ENCODE measurements at regions not wholly inside any gene's neighbourhood (a gene's known extent, or its start where the extent isn't known, plus 50 kb on each side); places are given as distances from the start of the nearest gene placed in this dataset.

DNA sequence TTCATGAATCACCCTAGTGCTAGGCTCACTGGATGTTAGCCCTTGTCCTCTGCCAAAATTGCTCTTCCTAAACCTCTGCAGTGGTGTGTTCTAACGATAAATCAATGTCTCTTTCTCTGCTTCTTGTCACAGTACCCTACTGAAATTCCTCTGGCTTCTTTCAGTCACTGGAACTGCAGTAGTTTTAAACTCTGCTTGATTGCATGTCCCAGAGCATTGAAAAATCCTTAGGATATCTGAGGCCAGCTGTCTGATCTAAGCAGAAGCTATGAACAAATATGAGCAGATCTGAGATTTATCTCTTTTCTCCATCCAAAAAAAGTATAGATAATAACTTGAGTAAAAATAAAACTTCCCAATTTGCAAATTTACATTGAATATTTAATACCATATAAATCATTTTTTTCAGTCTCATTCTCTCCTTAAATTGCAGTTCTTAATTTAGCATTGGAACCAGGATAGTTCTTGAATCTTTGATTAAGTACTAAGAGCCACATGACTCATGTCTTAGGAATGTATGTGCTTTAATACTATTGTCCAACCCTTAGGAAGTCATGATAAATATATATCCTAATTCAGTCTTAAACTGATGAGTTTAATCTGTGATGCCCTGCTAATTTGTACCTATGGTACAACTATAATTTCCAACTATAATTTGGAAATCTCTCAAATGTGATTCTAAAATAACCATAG lies 169.7 kb downstream of the PDHA2 start:
- TF ChIP-seq, protein P1, sequence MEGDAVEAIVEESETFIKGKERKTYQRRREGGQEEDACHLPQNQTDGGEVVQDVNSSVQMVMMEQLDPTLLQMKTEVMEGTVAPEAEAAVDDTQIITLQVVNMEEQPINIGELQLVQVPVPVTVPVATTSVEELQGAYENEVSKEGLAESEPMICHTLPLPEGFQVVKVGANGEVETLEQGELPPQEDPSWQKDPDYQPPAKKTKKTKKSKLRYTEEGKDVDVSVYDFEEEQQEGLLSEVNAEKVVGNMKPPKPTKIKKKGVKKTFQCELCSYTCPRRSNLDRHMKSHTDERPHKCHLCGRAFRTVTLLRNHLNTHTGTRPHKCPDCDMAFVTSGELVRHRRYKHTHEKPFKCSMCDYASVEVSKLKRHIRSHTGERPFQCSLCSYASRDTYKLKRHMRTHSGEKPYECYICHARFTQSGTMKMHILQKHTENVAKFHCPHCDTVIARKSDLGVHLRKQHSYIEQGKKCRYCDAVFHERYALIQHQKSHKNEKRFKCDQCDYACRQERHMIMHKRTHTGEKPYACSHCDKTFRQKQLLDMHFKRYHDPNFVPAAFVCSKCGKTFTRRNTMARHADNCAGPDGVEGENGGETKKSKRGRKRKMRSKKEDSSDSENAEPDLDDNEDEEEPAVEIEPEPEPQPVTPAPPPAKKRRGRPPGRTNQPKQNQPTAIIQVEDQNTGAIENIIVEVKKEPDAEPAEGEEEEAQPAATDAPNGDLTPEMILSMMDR (conservative IDR thresholded peaks at IDR 0.05; ENCODE audit: low read depth): no peak
- peak; percentile 34 for DNase-seq (ENCODE audit: low spot score)
- CTCF ChIA-PET: interaction anchor here (0.6 kb wide), 1 partner anchor 344 kb away, joined by 3 read pairs; no protein-coding TSS in a partner anchor

DNA sequence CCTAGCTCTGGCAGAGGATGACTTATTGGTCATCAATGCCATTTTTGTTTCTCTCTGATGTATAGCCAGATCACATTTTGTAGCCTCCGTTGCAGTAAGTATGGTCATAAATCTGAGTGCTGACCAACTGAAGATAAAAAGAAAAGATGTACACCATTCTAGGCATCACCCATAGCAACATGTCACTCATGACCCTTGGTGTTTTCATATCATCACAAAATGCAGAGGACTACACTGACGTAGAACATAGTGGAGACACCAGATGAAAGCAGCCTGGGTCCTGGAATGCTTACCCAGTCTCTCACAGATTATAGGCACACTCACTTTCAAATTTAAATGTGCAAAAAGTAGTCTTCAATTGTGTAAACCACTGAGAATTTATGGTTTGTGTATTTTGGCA lies 172.8 kb downstream of the PDHA2 start:
- POLR2A ChIA-PET (ENCODE audit: low non-redundant PET): no interaction called here
- no peak overlapping the region for H3K27ac ChIP-seq
- no peak for DNase-seq (ENCODE audit: low spot score)
- TF ChIP-seq, protein P1 (conservative IDR thresholded peaks at IDR 0.05; ENCODE audit: low read depth): no peak
- CTCF ChIA-PET: interaction anchor here (0.6 kb wide), 1 partner anchor 1302 kb away, joined by 3 read pairs; no protein-coding TSS in a partner anchor

More for the DNA sequence above, 169.7 kb downstream of the PDHA2 start:
- H3K27ac ChIP-seq: no peak overlapping the region
- POLR2A ChIA-PET (ENCODE audit: low non-redundant PET): no interaction called here

DNA sequence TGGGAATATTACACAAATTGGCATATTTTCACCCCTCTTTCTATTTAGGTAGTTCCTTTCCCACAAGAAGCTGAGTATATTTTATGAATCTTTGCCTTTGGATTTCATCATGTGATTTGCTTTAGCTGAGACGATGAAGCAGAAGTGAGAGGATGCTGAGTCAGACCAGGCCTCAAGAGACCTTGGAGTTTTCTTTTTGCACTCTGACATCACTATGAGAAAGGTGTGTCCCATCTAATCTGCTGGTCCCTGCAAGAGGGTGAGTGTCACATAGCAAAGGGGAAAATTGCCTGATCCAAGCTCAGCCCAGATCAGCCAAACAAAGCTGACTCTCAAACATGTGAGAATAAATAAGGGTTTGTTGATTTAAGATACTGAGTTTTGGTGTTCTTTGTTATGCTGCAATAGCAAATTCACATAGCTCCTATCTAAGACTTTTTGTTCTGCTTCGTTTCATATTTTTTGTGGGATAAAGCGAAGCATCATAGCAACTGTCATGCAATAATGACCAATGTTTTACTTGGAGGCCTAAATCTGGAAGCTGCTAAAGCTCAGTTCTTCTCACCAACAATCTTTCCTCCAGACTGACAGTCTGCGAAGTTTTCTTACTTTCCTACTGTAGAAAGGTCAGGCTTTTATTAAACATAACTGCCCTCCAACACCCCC lies 176.9 kb downstream of the PDHA2 start:
- DNase-seq (ENCODE audit: low spot score): peak; percentile 36
- CTCF ChIA-PET: no interaction called here
- POLR2A ChIA-PET (ENCODE audit: low non-redundant PET): no interaction called here
- H3K27ac ChIP-seq: no peak overlapping the region
- TF ChIP-seq, protein P1 (conservative IDR thresholded peaks at IDR 0.05; ENCODE audit: low read depth): no peak

DNA sequence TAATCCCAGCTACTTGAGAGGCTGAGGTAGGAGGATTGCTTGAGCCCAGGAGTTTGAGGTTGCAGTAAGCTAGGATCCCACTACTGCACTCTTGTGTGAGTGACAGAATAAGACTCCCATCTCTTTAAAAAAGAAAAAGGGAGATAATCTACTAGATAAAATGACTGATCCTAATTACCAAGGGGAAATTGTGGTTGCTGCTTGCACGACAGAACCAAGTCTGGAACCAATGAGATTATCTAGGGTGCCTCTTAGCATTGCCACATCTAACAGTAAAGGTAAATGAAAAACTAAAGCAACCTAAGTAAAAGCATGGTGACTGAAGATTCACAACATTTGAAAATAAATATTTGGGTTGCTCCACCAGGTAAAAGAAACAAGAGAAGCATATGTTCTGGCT lies 185.1 kb downstream of the PDHA2 start:
- POLR2A ChIA-PET (ENCODE audit: low non-redundant PET): no interaction called here
- DNase-seq (ENCODE audit: low spot score): no peak
- no peak overlapping the region for H3K27ac ChIP-seq

GRCh38 chr4:96035727-96036126 lies 195.8 kb downstream of the PDHA2 start:
- POLR2A ChIA-PET (ENCODE audit: low non-redundant PET): no interaction called here
- CTCF ChIA-PET: interaction anchor here (0.6 to 0.7 kb wide), 3 partner anchors 46 to 1424 kb away, joined by 3 to 5 read pairs (median 4); no protein-coding TSS in a partner anchor
- DNase-seq (ENCODE audit: low spot score): no peak

More for the DNA sequence above, 185.1 kb downstream of the PDHA2 start:
- TF ChIP-seq, protein P1 (conservative IDR thresholded peaks at IDR 0.05; ENCODE audit: low read depth): no peak
- CTCF ChIA-PET: no interaction called here

DNA sequence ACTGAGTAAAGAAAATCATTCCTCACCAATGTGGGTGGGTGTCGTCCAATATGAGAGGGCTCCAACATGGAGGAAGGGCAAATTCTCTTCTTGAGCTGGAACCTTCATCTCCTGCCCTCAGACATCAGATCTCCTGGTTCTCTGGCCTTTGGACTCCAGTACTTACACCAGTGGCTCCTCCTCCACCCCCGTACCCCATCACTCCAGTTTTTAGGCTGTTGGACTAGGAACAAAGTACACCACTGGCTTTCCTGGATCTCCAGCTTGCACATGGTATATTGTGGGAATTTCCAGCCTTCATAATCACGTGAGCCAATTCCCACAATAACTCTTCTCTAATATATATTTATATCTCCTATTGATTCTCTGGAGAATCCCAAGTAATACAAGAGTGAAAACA lies 196.9 kb downstream of the PDHA2 start:
- TF ChIP-seq, protein P1 (conservative IDR thresholded peaks at IDR 0.05; ENCODE audit: low read depth): no peak
- POLR2A ChIA-PET (ENCODE audit: low non-redundant PET): no interaction called here
- no peak for DNase-seq (ENCODE audit: low spot score)
- CTCF ChIA-PET: no interaction called here
- no peak overlapping the region for H3K27ac ChIP-seq

More at GRCh38 chr4:96035727-96036126, 195.8 kb downstream of the PDHA2 start:
- TF ChIP-seq, protein P1 (conservative IDR thresholded peaks at IDR 0.05; ENCODE audit: low read depth): no peak
- H3K27ac ChIP-seq: no peak overlapping the region
